ENCODE measurements at regions not wholly inside any gene's neighbourhood (a gene's known extent, or its start where the extent isn't known, plus 50 kb on each side); places are given as distances from the start of the nearest gene placed in this dataset.

DNA sequence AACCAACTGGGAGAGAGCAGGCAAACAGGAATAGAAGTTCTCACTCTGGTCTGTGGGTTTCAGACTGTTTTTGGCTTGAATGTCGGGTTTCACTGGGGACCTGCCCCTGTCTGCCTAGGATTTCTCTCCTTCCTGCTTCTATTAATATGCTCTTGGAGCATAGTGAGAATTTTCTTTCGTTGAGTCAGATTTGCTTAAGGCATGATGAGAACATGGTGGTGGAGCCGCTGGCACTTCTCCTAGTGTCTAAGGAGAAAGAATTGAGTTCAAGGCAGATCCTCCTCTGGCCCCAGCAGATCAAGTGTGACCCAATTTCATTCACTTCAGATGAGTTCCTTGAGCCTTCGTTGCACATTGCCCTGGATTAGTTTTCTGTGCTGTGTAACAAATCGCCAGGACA, 103.9 kb upstream of the HS6ST1 start:
- H3K27me3 ChIP-seq, result no peaks in the 10 kb centered on the region
- no peak for ATAC-seq
- TF ChIP-seq, protein P1, sequence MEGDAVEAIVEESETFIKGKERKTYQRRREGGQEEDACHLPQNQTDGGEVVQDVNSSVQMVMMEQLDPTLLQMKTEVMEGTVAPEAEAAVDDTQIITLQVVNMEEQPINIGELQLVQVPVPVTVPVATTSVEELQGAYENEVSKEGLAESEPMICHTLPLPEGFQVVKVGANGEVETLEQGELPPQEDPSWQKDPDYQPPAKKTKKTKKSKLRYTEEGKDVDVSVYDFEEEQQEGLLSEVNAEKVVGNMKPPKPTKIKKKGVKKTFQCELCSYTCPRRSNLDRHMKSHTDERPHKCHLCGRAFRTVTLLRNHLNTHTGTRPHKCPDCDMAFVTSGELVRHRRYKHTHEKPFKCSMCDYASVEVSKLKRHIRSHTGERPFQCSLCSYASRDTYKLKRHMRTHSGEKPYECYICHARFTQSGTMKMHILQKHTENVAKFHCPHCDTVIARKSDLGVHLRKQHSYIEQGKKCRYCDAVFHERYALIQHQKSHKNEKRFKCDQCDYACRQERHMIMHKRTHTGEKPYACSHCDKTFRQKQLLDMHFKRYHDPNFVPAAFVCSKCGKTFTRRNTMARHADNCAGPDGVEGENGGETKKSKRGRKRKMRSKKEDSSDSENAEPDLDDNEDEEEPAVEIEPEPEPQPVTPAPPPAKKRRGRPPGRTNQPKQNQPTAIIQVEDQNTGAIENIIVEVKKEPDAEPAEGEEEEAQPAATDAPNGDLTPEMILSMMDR (IDR thresholded peaks at IDR 0.05), result no peak
- H3K27ac ChIP-seq, result no peak overlapping the region
- no peaks in the 10 kb centered on the region for H3K36me3 ChIP-seq
- peak; percentile 35 for DNase-seq
- H3K4me3 ChIP-seq, result no peak overlapping the region
- no peaks in the 10 kb centered on the region for H3K9me3 ChIP-seq
- peaks cover 6% of the 10 kb centered on the region for H3K4me1 ChIP-seq
- intact Hi-C loops (cut with DNase I), result no loop called here

DNA sequence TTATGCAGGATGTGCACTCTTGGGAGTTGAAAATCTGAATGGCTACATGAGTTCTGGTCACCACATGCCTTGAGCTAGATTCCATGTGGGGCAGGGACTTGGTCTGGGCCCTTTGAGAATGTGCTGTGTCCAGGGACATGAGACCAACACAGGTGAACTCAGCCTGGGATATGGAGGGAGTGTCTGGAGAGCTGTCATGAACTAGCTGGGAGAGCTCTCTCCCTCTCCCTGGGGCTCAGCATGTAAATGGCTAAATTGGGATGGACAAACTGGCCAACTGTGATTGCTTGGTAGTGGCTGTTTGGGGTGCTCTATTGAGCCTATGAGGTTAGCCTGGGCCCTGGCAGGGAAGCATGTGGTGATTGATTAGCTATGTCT, 105.1 kb upstream of the HS6ST1 start:
- H3K4me1 ChIP-seq, result peaks cover 6% of the 10 kb centered on the region
- H3K27ac ChIP-seq, result no peak overlapping the region
- H3K4me3 ChIP-seq, result no peak overlapping the region
- H3K27me3 ChIP-seq, result no peaks in the 10 kb centered on the region
- DNase-seq (no peak), ATAC-seq (no peak)
- TF ChIP-seq, protein P1 (IDR thresholded peaks at IDR 0.05), result no peak
- H3K36me3 ChIP-seq, result no peaks in the 10 kb centered on the region
- intact Hi-C loops (cut with DNase I), result no loop called here
- H3K9me3 ChIP-seq, result no peaks in the 10 kb centered on the region

DNA sequence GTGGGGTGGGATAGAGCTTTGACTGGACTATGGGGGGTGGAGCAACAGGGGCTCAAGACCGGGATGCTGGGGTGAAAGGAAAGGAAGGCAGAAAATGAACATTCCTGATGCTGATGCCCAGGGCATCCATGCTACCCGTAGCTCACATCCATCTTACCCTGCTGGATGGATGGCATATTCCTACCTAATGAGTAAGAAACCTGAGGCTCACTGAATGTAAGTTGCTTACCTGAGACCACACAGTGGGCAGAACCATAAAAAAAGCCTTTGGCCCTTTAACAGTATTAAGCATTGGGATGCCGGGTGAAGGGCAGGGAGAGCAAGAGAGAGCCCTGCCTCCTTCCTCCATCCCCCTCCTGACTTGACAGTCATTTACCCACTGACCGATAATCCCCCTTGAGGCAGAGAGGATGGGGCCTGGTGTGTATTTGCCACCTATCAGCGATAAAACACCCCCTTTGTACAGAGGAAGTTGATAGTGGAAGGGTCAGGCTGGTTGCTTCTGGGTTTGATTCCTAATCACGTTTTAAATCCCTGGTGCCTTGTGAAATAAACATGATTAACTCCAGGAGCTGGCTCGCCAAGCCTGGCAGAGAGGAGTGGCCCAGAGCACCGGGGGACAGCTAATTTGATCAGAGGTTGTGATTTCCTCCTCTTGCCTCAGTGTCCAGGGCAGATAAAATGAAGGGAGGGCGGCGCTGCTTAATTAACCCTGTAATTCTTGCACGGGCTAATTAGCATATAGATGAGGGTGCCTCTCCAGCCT, 105.9 kb upstream of the HS6ST1 start:
- Histone ChIP-seq H3K36me3 (no peaks in the 10 kb centered on the region), H3K27me3 (no peaks in the 10 kb centered on the region), H3K9me3 (no peaks in the 10 kb centered on the region), H3K4me1 (peaks cover 6% of the 10 kb centered on the region), H3K27ac (no peak overlapping the region), H3K4me3 (no peak overlapping the region)
- peak; percentile 43 for DNase-seq
- intact Hi-C loops (cut with DNase I), result no loop called here
- no peak for ATAC-seq
- TF ChIP-seq, protein P1 (IDR thresholded peaks at IDR 0.05), result no peak

DNA sequence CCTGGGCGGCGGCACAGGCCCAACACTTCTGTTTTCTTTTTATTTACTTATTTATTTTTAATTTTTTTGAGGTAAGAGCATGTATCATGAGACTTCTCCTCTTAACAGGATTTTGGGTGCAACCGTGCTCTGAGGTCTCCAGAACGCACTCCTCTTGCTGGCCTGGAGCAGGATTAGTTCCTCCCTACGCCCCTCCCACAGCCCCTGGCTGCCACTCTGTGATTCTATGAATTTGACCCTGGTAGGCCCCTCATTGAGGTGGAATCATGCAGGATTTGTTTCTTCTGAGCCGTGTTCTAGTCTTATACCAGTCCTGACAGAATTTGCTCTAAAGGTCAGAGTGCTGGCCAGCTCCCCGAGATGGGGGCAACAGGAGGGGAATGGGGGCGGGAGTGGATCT, 106.5 kb upstream of the HS6ST1 start:
- no peaks in the 10 kb centered on the region for H3K9me3 ChIP-seq
- peaks cover 6% of the 10 kb centered on the region for H3K4me1 ChIP-seq
- no peak for ATAC-seq
- TF ChIP-seq, protein P1 (IDR thresholded peaks at IDR 0.05), result no peak
- no peaks in the 10 kb centered on the region for H3K27me3 ChIP-seq
- peak; percentile 51 for DNase-seq
- H3K27ac ChIP-seq, result peak overlapping the region; percentile 6
- intact Hi-C loops (cut with DNase I), result no loop called here
- no peaks in the 10 kb centered on the region for H3K36me3 ChIP-seq
- H3K4me3 ChIP-seq, result no peak overlapping the region

DNA sequence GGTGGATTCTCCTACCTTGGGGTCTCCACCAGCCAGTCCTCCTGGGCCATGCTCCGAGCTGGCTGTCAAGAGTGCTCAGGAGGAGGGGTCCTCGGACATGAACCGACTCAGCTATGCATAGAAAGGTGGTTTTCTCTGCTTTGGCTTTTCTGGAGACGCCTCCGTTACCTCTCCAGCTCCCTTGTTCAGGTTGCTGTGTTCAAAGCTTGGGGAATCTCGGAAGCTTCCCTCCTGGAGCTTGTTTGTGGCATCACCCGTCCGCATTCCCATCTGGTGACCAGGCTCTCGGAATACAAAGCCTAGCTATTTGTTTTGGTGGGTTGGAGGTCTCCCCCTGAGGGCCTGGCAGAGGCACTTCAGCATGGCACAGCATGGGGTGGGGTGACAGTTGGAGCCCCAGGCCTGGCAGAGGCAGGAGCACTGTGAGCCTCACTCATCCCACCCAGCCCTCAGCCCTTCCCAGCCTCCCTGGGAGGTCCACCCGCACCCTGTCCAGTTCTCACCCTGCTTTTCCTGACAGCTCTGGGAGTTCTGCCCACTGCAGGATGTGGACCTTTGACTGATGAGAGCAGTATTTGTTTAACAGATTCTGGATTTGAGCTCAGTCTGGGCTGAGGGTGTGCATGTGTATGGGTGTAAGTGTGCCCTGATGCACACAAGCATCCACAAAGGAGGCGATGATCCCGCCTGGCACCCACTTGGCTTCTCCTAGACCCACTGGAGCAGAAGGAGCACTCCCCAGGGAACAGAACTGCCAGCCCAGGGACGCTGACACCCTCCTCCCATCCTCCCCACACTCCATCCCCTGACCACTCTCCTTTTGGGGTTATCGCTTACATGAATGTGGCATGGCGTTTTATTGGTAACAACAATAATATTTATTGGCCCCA, 107.3 kb upstream of the HS6ST1 start:
- ATAC-seq, result peak; percentile 58
- peak; percentile 55 for DNase-seq
- intact Hi-C loops (cut with DNase I), result no loop called here
- no peaks in the 10 kb centered on the region for H3K27me3 ChIP-seq
- H3K9me3 ChIP-seq, result no peaks in the 10 kb centered on the region
- H3K4me1 ChIP-seq, result peaks cover 6% of the 10 kb centered on the region
- peak overlapping the region; percentile 6 for H3K27ac ChIP-seq
- no peak overlapping the region for H3K4me3 ChIP-seq
- TF ChIP-seq, protein P1 (IDR thresholded peaks at IDR 0.05), result no peak
- no peaks in the 10 kb centered on the region for H3K36me3 ChIP-seq
